Lower leg skin (tissue), 4 donors: ENCODE measurements at regions not wholly inside any gene's neighbourhood (a gene's known extent, or its start where the extent isn't known, plus 50 kb on each side); places are given as distances from the start of the nearest gene placed in this dataset.
A peak's percentile ranks its signal among the peaks of the same experiment; 100 is the strongest.

Experiments used
- DNase-seq, 2 donors: peaks; one replicate each; pipeline ENCODE4 v3.0.0-alpha.2; 2019; ENCODE audit warnings: low spot score in 2 of 2
- H3K4me3 ChIP-seq: fragments of 200-600 bp; sonication (generic); 2 replicates; pipeline ENCODE4 v1.5.1; 2017; ENCODE audit warnings: mild to moderate bottlenecking, low read depth; ENCODE audit not compliant: poor library complexity, severe bottlenecking
- POLR2A ChIP-seq, 2 donors: fragments of 450-650 bp; IDR thresholded peaks; one replicate each; pipeline ENCODE4 v1.6.1; 2016 to 2017; ENCODE audit warnings: antibody characterized with exemption in 2 of 2, mild to moderate bottlenecking in 1 of 2, moderate library complexity in 1 of 2
- WGBS, 2 donors: methylation state at CpG; one replicate each; pipeline ENCODE4 v1.1.5; 2018; 5-methylcytosine and 5-hydroxymethylcytosine counted together
- intact Hi-C: fragments of 100-400 bp; cut with DNase I; formaldehyde crosslinking; loops from one replicate; pipeline ENCODE4 v1.15.0; 2023; ENCODE audit warnings: low total_unique reads
- TF ChIP-seq, protein P1 (sequence below), 3 donors: fragments of 450-650 bp; IDR thresholded peaks; one replicate each; pipeline ENCODE4 v1.5.1; 2016; ENCODE audit warnings: antibody characterized with exemption in 3 of 3, mild to moderate bottlenecking in 3 of 3, moderate library complexity in 2 of 3

- TF ChIP-seq, protein P1, sequence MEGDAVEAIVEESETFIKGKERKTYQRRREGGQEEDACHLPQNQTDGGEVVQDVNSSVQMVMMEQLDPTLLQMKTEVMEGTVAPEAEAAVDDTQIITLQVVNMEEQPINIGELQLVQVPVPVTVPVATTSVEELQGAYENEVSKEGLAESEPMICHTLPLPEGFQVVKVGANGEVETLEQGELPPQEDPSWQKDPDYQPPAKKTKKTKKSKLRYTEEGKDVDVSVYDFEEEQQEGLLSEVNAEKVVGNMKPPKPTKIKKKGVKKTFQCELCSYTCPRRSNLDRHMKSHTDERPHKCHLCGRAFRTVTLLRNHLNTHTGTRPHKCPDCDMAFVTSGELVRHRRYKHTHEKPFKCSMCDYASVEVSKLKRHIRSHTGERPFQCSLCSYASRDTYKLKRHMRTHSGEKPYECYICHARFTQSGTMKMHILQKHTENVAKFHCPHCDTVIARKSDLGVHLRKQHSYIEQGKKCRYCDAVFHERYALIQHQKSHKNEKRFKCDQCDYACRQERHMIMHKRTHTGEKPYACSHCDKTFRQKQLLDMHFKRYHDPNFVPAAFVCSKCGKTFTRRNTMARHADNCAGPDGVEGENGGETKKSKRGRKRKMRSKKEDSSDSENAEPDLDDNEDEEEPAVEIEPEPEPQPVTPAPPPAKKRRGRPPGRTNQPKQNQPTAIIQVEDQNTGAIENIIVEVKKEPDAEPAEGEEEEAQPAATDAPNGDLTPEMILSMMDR (IDR thresholded peaks at IDR 0.05): no peak
- no peak for TF ChIP-seq POLR2A (IDR thresholded peaks at IDR 0.05)
- peak in 1 of 2 donors; percentile 40 for DNase-seq
- H3K4me3 ChIP-seq: no peak overlapping the region
- 66 to 74% methylated on average over 13 of the region's 13 CpGs for WGBS, 2 donors
- intact Hi-C loops: no loop called here
Measured at GRCh38 chrX:9271789-9272525, 192.9 kb upstream of the TBL1X start.

- no peak for TF ChIP-seq POLR2A (IDR thresholded peaks at IDR 0.05)
- TF ChIP-seq, protein P1 (IDR thresholded peaks at IDR 0.05): no peak
- intact Hi-C loops: no loop called here
- no peak for DNase-seq
- H3K4me3 ChIP-seq: no peak overlapping the region
- 93 to 95% methylated on average over 1 of the region's 1 CpG for WGBS, 2 donors
Measured at GRCh38 chrX:9273744-9274143, 191.1 kb upstream of the TBL1X start.

DNA sequence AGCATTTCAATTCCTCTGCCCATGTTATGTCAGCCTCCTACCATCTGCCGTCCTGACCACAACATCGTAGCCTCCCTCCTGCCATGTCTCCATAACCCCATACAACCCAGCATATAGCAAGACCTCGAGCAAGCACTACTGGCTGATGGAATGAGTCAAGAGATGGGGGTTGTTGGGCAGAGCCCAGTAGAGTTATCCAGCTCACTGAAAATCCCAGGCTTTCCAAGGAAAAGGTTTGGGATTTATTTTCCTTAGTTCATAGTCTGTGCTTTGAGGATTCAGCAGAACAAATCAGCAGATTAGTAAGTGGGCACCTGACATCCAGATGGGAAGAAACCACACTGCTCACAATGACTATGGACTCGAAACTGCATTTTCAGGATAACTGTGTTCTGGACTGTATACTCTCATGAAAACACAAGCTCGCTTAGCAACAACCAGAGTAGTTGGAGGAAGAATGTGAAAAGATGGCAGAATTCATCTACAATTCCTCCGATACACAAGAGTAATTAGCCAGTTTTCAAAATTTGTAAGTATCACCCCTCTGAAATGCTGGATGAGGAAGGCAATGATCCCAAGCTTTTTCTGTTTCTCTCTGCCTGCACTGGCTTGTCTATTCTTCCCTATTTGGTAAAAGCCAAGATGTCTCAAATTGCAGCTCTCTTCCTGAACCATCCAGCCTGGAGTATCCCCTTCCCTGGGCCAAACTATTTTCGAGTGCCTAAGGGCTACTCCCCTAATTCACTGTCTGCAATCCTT is 186.2 kb upstream of the TBL1X start:
- no peak overlapping the region for H3K4me3 ChIP-seq
- TF ChIP-seq, protein P1 (IDR thresholded peaks at IDR 0.05): no peak
- TF ChIP-seq POLR2A (IDR thresholded peaks at IDR 0.05): no peak
- 68 to 71% methylated on average over 7 of the region's 7 CpGs for WGBS, 2 donors
- no peak for DNase-seq
- intact Hi-C loops: no loop called here

- intact Hi-C loops: no loop called here
- DNase-seq: no peak
- no peak overlapping the region for H3K4me3 ChIP-seq
- WGBS, 2 donors: 47 to 65% methylated on average over 3 of the region's 3 CpGs
- no peak for TF ChIP-seq POLR2A (IDR thresholded peaks at IDR 0.05)
- TF ChIP-seq, protein P1 (IDR thresholded peaks at IDR 0.05): no peak
Measured at GRCh38 chrX:9279234-9279544, 185.7 kb upstream of the TBL1X start.

DNA sequence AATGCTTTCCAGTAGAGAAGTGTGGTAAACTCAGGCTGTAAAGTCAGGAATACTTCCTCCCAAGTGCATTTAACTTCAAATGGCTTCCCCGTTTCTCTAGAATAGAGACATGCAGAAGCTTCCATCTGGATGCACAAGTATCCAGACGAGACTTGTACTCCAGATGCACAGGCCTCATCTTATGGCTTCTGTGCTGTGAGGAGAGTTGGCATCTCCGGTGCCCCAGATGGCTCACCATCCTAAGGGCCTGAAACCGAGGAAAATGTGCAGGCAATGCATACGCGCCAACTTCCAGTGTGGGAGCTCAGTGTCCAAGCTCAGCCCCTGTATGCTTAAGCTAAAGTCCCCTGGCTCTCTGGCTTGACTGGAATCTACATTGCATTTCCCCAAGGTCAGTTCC is 184.0 kb upstream of the TBL1X start:
- H3K4me3 ChIP-seq: no peak overlapping the region
- intact Hi-C loops: no loop called here
- WGBS, 2 donors: 80 to 88% methylated on average over 6 of the region's 6 CpGs
- TF ChIP-seq, protein P1 (IDR thresholded peaks at IDR 0.05): no peak
- TF ChIP-seq POLR2A (IDR thresholded peaks at IDR 0.05): no peak
- DNase-seq: no peak
